LNCaP clone FGC (cell line): ENCODE measurements at regions not wholly inside any gene's neighbourhood (a gene's known extent, or its start where the extent isn't known, plus 50 kb on each side); places are given as distances from the start of the nearest gene placed in this dataset.
"Not testable (repeated sequence)": the region's sequence is repeated elsewhere in the genome, so short reads cannot be mapped to it uniquely, and the experiment has no call there.

ENCODE experiments used
- DNase-seq: peaks from one replicate; pipeline ENCODE4 v3.0.0-alpha.2; 2011; ENCODE audit warnings: low read depth
- H3K4me3 ChIP-seq: 2 replicates; pipeline ENCODE4 v1.5.1; 2011; ENCODE audit warnings: mild to moderate bottlenecking, low read depth, low read length, control low read depth
- TF ChIP-seq, protein P1 (sequence below): IDR thresholded peaks from 2 replicates; pipeline ENCODE4 v1.5.1; 2012; ENCODE audit warnings: mild to moderate bottlenecking; ENCODE audit not compliant: control insufficient read depth, insufficient read depth; ENCODE audit errors: extremely low read depth

- DNase-seq: no peak
- no peak overlapping the region for H3K4me3 ChIP-seq
- TF ChIP-seq, protein P1, sequence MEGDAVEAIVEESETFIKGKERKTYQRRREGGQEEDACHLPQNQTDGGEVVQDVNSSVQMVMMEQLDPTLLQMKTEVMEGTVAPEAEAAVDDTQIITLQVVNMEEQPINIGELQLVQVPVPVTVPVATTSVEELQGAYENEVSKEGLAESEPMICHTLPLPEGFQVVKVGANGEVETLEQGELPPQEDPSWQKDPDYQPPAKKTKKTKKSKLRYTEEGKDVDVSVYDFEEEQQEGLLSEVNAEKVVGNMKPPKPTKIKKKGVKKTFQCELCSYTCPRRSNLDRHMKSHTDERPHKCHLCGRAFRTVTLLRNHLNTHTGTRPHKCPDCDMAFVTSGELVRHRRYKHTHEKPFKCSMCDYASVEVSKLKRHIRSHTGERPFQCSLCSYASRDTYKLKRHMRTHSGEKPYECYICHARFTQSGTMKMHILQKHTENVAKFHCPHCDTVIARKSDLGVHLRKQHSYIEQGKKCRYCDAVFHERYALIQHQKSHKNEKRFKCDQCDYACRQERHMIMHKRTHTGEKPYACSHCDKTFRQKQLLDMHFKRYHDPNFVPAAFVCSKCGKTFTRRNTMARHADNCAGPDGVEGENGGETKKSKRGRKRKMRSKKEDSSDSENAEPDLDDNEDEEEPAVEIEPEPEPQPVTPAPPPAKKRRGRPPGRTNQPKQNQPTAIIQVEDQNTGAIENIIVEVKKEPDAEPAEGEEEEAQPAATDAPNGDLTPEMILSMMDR: no peak
Measured at GRCh38 chr18:79601234-79601633, 78.4 kb upstream of the CTDP1 start.

DNA sequence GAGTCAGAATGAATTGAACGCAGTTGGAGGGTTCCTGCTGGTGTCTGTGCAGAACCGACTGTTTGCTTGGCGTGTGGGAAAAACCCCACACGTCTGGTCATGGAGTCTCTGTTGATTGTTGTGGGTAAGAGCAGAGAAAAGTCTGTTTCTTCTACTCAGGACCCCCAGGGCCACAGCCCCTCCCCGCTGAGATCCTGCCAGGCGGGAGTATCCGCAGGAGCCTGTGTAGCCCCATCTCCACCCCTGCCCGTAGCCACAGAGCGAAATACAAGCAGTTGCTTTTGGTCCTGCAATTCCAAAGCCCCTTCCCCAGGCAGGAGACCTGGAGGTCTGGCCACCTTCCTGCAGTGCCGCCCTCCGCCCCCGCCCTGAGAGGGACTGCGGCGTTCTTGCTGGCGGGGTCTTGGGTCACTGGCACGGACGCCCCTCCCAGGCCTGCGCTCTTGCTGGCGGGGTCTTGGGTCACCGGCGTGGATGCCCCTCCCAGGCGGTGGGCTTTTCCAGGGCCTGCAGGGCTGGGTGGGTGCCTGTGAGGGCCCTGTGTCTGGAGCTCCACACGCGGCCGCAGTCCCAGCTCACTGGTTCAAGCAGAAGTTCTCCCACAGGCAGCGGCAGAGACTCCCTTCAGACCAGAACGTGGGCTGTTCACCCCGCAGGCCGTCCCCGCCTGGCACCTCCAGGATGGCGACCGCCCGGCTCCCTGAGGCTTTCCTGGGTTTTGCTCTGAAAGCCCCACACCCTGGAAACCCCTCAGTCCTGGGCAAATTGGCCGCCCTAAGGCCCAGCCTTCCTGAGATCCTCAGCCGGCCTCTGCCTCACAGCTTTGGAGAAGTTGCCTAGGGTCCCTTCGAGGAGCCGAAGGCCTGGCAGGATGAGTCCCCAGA lies 76.0 kb upstream of the CTDP1 start:
- DNase-seq: no peak
- TF ChIP-seq, protein P1: no peak
- H3K4me3 ChIP-seq: no peak overlapping the region

DNA sequence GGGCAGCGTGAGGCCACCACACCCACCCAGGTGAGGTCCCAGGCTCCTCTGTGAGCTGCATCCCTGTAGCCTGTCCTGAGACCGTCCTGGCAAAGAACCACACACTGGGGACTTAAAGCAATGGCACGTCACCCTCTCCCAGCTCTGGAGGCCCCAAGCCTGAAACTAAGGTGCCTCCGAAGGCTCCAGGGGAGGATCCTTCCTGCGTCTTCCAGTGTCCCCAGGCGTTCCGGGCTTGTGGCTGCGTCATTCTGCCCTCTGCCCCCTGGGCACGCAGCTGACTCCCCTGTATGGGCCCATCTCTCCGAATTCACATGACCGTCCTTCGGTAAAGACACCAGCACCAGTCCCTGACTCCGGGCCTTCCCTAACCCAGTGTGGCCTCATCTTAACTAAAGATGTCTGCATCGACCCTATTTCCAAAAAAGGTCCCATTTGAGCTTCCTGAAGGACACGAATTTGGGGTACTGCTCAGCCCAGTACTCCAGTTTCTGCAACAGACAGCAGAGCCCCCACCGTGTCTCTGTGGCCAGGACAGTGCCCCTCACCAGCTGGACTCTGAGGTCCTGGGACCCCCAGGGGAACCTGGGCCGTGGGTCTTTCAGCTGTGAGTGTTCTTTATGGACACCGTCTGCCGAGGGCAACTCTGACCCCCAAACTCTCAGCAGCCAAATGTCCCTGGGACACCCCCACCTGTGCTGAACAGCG lies 75.2 kb upstream of the CTDP1 start:
- TF ChIP-seq, protein P1: no peak
- DNase-seq: no peak

DNA sequence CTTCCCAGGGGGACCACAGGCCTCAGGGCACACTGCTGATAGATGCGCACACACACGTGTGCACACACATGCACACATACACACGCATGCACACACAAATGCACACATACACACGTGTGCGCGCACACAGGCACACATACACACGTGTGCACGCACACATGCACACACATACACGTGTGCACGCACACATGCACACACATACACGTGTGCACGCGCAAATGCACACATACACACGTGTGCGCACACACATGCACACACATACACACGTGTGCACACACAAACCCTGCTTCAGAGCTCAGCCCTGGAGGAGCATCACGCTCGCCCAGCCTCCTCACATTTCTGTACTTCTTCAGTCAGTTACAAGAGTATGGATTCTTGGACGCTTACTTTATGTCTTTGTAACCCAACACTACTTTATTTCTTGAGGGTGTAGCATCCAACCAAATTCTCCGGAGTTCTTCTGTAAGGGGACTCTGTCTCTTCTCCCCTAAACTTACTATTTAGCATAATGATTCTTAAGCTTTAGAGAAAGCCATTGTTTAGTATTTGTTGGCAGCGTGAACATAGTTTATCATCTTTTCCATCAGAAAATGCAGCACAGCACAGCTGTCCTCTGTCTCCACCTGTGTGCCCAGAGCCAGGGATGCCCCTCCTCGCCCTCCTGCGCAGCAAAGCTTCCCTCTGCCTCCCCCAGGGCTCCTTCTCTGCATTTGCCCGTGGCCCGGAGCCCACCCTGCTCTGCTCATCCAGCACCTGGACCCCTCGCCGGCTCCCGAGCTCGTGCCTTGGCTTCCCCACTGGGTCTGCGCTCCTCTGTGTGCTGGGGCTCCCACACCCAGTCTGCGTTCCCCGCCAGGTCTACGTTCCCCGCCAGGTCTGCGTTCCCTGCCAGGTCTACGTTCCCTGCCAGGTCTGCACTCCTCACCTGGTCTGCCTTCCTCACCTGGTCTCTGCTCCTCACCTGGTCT lies 74.4 kb upstream of the CTDP1 start:
- H3K4me3 ChIP-seq: no peak overlapping the region
- TF ChIP-seq, protein P1: no peak
- DNase-seq: no peak

More for the DNA sequence above, 75.2 kb upstream of the CTDP1 start:
- H3K4me3 ChIP-seq: no peak overlapping the region

DNA sequence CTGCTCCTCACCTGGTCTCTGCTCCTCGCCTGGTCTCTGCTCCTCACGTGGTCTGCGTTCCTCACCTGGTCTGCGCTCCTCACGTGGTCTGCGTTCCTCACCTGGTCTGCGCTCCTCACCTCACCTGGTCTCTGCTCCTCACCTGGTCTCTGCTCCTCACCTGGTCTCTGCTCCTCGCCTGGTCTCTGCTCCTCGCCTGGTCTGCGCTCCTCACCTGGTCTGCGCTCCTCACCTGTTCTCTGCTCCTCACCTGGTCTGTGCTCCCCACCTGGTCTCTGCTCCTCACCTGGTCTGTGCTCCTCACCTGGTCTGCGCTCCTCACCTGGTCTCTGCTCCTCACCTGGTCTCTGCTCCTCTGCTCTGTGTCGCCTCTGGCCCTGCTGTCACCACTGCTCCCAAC lies 73.5 kb upstream of the CTDP1 start:
- DNase-seq, H3K4me3 ChIP-seq: not testable (repeated sequence)

GRCh38 chr18:79606621-79607331 lies 72.8 kb upstream of the CTDP1 start:
- TF ChIP-seq, protein P1: no peak
- H3K4me3 ChIP-seq: no peak overlapping the region
- no peak for DNase-seq
